ENCODE measurements at regions not wholly inside any gene's neighbourhood (a gene's known extent, or its start where the extent isn't known, plus 50 kb on each side); places are given as distances from the start of the nearest gene placed in this dataset.

DNA sequence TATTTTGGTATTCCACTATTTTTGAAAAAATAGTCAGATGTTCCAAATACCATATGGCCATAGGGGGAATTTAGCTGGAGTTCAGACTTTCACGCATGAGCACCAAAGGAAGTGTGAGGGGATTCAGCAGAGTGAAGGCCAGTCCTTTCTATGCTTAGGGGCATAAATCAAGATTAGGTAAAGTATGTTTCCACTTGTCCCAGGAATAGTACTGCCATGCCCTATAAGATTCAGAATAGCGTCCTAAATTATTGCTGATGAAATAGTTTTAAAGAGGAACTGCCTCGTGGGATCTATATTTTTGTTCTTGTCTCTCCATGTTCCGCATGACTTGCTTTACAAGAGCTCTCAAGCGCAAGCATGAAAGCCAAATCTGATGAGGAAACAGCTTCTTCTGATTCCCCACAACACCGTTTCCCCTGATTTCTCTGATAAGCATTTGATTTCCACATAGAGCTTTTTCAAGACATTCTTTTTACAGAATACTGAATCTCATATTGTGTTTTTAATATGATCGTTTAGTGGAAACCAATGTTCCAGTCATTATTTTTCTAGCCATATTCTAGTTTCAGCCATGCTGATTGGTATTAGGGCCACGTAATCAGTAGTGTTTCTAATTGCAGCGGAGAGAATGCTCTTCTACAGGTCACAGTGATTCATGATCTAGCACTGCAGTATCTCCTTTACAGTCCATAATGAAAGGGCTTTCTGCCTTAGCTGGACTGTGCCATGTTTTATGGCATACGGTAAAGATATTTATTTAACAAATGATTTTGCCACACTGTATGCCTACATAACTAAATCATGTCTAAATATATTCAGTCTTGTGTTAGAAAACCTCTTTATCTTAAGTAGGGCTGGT, 492.3 kb downstream of the CENPC start:
- in situ Hi-C loops (cut with HindIII; ENCODE audit: extremely low pct_ligation_motif_present, low pct_unique_long_range_greater_than_20kb) (no loop called here), intact Hi-C loops (cut with micrococcal nuclease; ENCODE audit: unreplicated experiment) (no loop called here)
- Histone ChIP-seq H3K4me1 (ENCODE audit: insufficient read depth, low read length) (no peaks in the 10 kb centered on the region), H3K27ac (ENCODE audit: extremely low read length, insufficient read depth, low read length) (no peak overlapping the region), H3K79me2 (ENCODE audit: insufficient read depth, low read length) (no peaks in the 10 kb centered on the region), H3K27me3 (ENCODE audit: control insufficient read depth in 1 of 2, insufficient read depth in 2 of 2, low read length in 2 of 2) (no peaks in the 10 kb centered on the region), H4K20me1 (ENCODE audit: insufficient read depth, low read length) (no peaks in the 10 kb centered on the region), H2AFZ (ENCODE audit: low read length) (no peak overlapping the region), H3K36me3 (replicated peaks in 1 of 2; ENCODE audit: control insufficient read depth in 1 of 2, insufficient read depth in 2 of 2, low read length in 2 of 2) (no peaks in the 10 kb centered on the region), H3K9me3 (ENCODE audit: low read length) (no peaks in the 10 kb centered on the region), H3K4me2 (ENCODE audit: low read depth, low read length) (no peak overlapping the region), H3K9ac (ENCODE audit: insufficient read depth, low read depth, low read length) (no peak overlapping the region), H3K4me3 (replicated peaks in 1 of 3; ENCODE audit: insufficient read depth in 1 of 3, low read depth in 2 of 3, low read length in 3 of 3) (no peak overlapping the region)
- no peak for FAIRE-seq
- ChIA-PET CTCF (ENCODE audit: low intra/inter-chr PET ratio, low total read pairs) (no interaction called here), POLR2A (no interaction called here)
- no peak for ATAC-seq
- no TSS peak for BruUV-seq (replicated peaks)
- WGBS (ENCODE audit: low lambda C conversion rate): 10% methylated on average over 10 of the region's 10 CpGs
- DNase-seq (ENCODE audit: low spot score): no peak
- no peak for TF ChIP-seq ZMYM3 (CRISPR knock-in tag; IDR thresholded peaks at IDR 0.05)
- TF ChIP-seq CREM (IDR thresholded peaks at IDR 0.05): no peak
- TF ChIP-seq CREM (CRISPR knock-in tag; IDR thresholded peaks at IDR 0.05): no peak
- no peak for TF ChIP-seq POLR2G (IDR thresholded peaks at IDR 0.05; ENCODE audit: low read depth, low read length)
- TF ChIP-seq KDM5A (IDR thresholded peaks at IDR 0.05; ENCODE audit: borderline replicate concordance, low read length): no peak
- no peak for TF ChIP-seq ZIK1 (CRISPR knock-in tag; IDR thresholded peaks at IDR 0.05; ENCODE audit: borderline replicate concordance, low read depth)
- no peak for TF ChIP-seq ZNF354B (CRISPR knock-in tag; IDR thresholded peaks at IDR 0.05)
- no peak for TF ChIP-seq ZNF772 (CRISPR knock-in tag; IDR thresholded peaks at IDR 0.05)
- no peak for TF ChIP-seq HOXA7 (CRISPR knock-in tag; IDR thresholded peaks at IDR 0.05)
- TF ChIP-seq ZNF362 (CRISPR knock-in tag; IDR thresholded peaks at IDR 0.05; ENCODE audit: borderline replicate concordance): no peak
- no peak for TF ChIP-seq MED13 (CRISPR knock-in tag; IDR thresholded peaks at IDR 0.05)
- no peak for TF ChIP-seq ZNF704 (CRISPR knock-in tag; IDR thresholded peaks at IDR 0.05; ENCODE audit: borderline replicate concordance)
- TF ChIP-seq SOX13 (IDR thresholded peaks at IDR 0.05): no peak
- TF ChIP-seq SOX13 (CRISPR knock-in tag; conservative IDR thresholded peaks at IDR 0.05 in 1 of 2, IDR thresholded peaks at IDR 0.05 in 1 of 2): no peak
- TF ChIP-seq MTA3 (CRISPR knock-in tag; IDR thresholded peaks at IDR 0.05): no peak
- no peak for TF ChIP-seq IRX3 (CRISPR knock-in tag; IDR thresholded peaks at IDR 0.05; ENCODE audit: borderline replicate concordance, low read depth)
- TF ChIP-seq ZNF264 (CRISPR knock-in tag; IDR thresholded peaks at IDR 0.05): no peak
- TF ChIP-seq ZFP37 (CRISPR knock-in tag; IDR thresholded peaks at IDR 0.05; ENCODE audit: borderline replicate concordance): no peak
- TF ChIP-seq ATRX (CRISPR knock-in tag; IDR thresholded peaks at IDR 0.05; ENCODE audit: borderline replicate concordance): no peak

Data from HepG2 (cell line).